HG03558 (cell line): ENCODE measurements at regions not wholly inside any gene's neighbourhood (a gene's known extent, or its start where the extent isn't known, plus 50 kb on each side); places are given as distances from the start of the nearest gene placed in this dataset.

ENCODE experiments used
- ATAC-seq: cut with Tn5 transposase; IDR thresholded peaks from one replicate; pipeline ENCODE4 v1.9.1; 2021; ENCODE audit warnings: moderate number of reproducible peaks; ENCODE audit not compliant: unreplicated experiment; ENCODE audit errors: extremely low read depth

- ATAC-seq = no peak
Observed at GRCh38 chr6:63371104-63371715, 51.4 kb upstream of the LGSN start.

GRCh38 chr6:63372951-63373533 lies 53.3 kb upstream of the LGSN start:
- ATAC-seq = no peak

- ATAC-seq = no peak
Observed at GRCh38 chr6:63389191-63389844, 69.5 kb upstream of the LGSN start.

- ATAC-seq = no peak
Observed at GRCh38 chr6:63391203-63391970, 71.6 kb upstream of the LGSN start.

DNA sequence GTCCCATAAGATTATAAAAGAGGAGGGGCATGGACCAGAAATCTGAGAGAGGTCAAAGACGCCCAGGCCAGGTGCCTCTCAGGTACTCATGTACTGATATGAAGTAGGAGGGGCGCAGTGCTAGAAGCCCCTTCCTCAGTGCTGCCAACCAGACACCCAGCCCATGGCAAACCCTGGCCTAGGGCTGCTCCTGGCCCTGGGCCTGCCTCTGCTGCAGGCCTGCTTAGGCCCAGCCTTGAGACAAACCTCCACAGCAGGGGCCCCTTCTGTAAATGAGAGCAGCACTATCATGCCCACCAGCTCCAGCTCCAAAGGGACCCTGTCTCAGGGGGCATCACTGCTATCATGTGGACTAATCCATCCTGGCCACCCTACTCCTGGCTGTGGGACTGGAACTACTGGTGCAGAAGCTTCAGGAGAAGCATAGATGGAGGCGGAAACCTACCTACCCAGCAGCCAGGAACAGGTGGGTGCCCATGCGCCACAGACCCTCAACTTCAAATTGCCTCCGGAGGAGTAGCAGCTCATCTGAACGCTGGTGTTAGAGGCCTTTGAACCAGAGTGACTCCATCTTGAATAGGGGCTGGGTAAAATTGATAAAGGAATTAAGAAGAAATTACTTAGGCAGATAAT lies 72.4 kb upstream of the LGSN start:
- ATAC-seq = no peak

DNA sequence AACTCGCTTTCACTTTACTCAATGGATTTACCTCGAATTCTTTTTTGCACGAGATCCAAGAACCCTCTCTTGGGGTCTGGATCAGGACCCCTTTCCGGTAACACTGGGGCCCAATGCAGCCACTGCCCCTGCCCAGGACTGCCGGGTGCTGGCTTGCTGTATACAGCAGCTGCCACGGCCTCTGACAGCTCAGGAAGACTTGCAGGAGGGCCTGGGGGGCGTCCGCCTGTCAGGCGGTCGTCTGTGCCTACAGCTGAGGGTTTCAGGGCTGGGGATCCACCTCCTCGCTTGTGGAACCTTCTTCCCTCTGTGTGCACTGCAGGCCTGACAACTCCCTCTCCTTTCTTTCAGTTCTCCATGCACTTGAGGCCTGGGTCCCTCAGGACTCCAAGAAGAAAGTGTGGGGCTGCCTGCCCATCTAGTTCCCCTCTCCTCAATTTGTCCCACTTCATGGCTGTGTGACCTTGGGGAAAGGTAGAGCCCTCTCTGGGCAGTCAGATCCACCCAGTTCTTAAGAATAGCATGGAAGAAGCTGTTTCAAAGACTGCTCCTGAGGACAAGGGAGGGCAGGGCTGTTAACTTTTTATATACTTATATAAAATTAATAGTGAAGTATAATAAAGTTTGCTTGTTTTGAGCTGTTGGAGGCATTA lies 75.0 kb upstream of the LGSN start:
- no peak for ATAC-seq

- no peak for ATAC-seq
Observed at GRCh38 chr6:63395381-63395780, 75.6 kb upstream of the LGSN start.

GRCh38 chr6:63403725-63404124 lies 83.9 kb upstream of the LGSN start:
- ATAC-seq = no peak

GRCh38 chr6:63410435-63411426 lies 90.9 kb upstream of the LGSN start:
- no peak for ATAC-seq

DNA sequence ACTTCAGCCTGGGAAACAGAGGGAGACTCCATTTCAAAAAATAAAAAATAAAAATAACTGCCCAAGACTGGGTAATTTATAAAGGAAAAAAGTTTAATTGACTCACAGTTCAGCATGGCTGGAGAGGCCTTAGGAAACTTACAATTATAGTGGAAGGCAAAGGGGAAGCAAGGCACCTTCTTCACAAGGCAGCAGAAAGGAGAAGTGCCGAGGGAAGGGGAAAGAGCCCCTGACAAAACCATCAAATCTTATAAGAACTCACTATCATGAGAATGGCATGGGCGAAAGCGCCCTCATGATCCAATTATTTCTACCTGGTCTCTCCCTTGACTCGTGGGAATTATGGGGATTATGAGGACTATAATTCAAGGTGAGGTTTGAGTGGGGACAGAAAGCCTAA lies 95.5 kb upstream of the LGSN start:
- ATAC-seq = no peak

- ATAC-seq = no peak
Observed at GRCh38 chr6:63418741-63419140, 99.0 kb upstream of the LGSN start.

- ATAC-seq = no peak
Observed at GRCh38 chr6:63424636-63425035, 104.9 kb upstream of the LGSN start.

GRCh38 chr6:63425493-63425892 lies 105.7 kb upstream of the LGSN start:
- no peak for ATAC-seq

DNA sequence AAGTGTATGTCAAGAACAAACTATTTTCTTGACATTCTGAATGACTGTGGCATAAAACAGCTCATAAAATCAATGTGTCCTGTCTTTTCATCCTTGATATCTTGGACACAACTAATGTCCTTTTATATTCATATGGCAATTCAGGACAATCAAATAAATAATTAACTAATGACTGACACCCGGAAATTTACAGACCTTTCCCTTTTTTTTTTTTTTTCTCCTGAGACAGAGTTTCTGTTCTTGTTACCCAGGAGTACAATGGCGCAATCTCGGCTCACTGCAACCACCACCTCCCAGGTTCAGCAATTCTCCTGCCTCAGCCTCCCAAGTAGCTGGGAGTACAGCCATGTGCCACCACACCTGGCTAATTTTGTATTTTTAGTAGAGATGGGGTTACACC lies 107.1 kb upstream of the LGSN start:
- no peak for ATAC-seq

GRCh38 chr6:63427951-63428350 lies 108.2 kb upstream of the LGSN start:
- no peak for ATAC-seq

- ATAC-seq = no peak
Observed at GRCh38 chr6:63430985-63431519, 111.3 kb upstream of the LGSN start.

- no peak for ATAC-seq
Observed at GRCh38 chr6:63434943-63435342, 115.2 kb upstream of the LGSN start.

GRCh38 chr6:63436356-63436755 lies 116.6 kb upstream of the LGSN start:
- ATAC-seq = no peak

DNA sequence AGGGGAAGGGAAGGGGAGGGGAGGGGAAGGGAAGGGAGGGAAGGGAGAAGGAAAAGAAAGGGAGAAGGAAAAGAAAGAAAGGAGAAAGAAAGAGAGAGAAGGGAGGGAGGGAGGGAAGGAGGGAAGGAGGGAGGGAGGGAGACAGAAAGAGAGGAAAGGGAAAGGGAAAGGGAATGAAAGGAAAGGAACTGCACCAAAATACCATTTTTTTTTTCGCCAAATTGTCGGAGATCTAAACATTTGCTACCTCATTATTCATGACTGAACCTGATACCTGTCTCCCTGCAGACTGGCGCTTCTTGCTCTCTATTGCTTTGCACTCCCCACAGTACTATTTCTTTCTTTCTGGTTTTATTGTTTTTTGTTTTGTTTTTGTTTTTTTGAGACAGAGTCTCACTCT lies 117.3 kb upstream of the LGSN start:
- ATAC-seq = no peak
